H1 (cell line): ENCODE measurements at regions not wholly inside any gene's neighbourhood (a gene's known extent, or its start where the extent isn't known, plus 50 kb on each side); places are given as distances from the start of the nearest gene placed in this dataset.

Source experiments
- CTCF ChIA-PET: fragments of 300-600 bp; sonication (Branson Sonifier 250); formaldehyde crosslinking; loops from one replicate; lab custom pipeline; 2021; ENCODE audit not compliant: partially characterized antibody; lab: Charles Lee
- POLR2A ChIA-PET: fragments of 300-600 bp; sonication (Branson Sonifier 250); formaldehyde crosslinking; loops from one replicate; lab custom pipeline; 2021; ENCODE audit warnings: inconsistent platforms; ENCODE audit not compliant: partially characterized antibody; lab: Charles Lee
- DNase-seq, 2 experiments: peaks; one replicate each; pipeline versions ENCODE4 v3.0.0 to v3.0.0-alpha.2; 2010 to 2022; ENCODE audit warnings: low spot score in 2 of 2, low read depth in 1 of 2, mixed read lengths in 1 of 2
- FAIRE-seq: peaks from 2 replicates; lab custom pipeline; 2011; peaks lifted over from hg19 to GRCh38; lab: Jason Lieb, UNC
- H2AFZ ChIP-seq: 2 replicates; pipeline ENCODE4 v1.8.1; 2012; ENCODE audit warnings: low read length, inconsistent platforms
- H2AK5ac ChIP-seq: 2 replicates; pipeline ENCODE4 v1.6.1; 2013; ENCODE audit warnings: low read depth, low read length
- H2BK120ac ChIP-seq: replicated peaks from 2 replicates; pipeline ENCODE3; 2013; ENCODE audit warnings: low read depth, low read length, inconsistent platforms
- H2BK12ac ChIP-seq: 2 replicates; pipeline ENCODE4 v1.6.1; 2013; ENCODE audit warnings: low read depth, low read length
- H2BK15ac ChIP-seq: 2 replicates; pipeline ENCODE4 v1.6.1; 2013; ENCODE audit warnings: low read length
- H2BK20ac ChIP-seq: 2 replicates; pipeline ENCODE4 v1.6.1; 2013; ENCODE audit warnings: low read length
- H2BK5ac ChIP-seq: 2 replicates; pipeline ENCODE4 v1.6.1; 2013; ENCODE audit warnings: low read depth, low read length
- H3K14ac ChIP-seq: 2 replicates; pipeline ENCODE4 v1.6.1; 2013; ENCODE audit warnings: inconsistent platforms; ENCODE audit not compliant: insufficient read length
- H3K18ac ChIP-seq: 2 replicates; pipeline ENCODE4 v1.6.1; 2013; ENCODE audit warnings: low read length; ENCODE audit errors: extremely low read depth
- H3K23ac ChIP-seq: 2 replicates; pipeline ENCODE4 v1.6.1; 2013; ENCODE audit warnings: inconsistent platforms; ENCODE audit not compliant: insufficient read length
- H3K23me2 ChIP-seq: 2 replicates; pipeline ENCODE4 v1.6.1; 2013; ENCODE audit warnings: low read depth, low read length
- H3K27ac ChIP-seq: 2 replicates; pipeline ENCODE4 v1.6.1; 2011; ENCODE audit warnings: low read depth, low read length, inconsistent platforms
- H3K27me3 ChIP-seq, 4 experiments: replicated peaks in 1 of 4; 1 replicate in 1 of 4; 2 replicates in 3 of 4; pipeline versions ENCODE4 v1.6.1 to v1.8.1; 2011 to 2013; ENCODE audit warnings: low read length in 3 of 4, mild to moderate bottlenecking in 3 of 4, inconsistent platforms in 2 of 4, mixed read lengths in 2 of 4, moderate library complexity in 1 of 4; ENCODE audit not compliant: control insufficient read depth in 3 of 4, insufficient read depth in 3 of 4; ENCODE audit errors: extremely low read depth in 1 of 4
- H3K36me3 ChIP-seq, 4 experiments: 2 replicates each; pipeline versions ENCODE4 v1.6.1 to v1.8.1; 2011 to 2013; ENCODE audit warnings: mild to moderate bottlenecking in 4 of 4, low read length in 3 of 4, moderate library complexity in 2 of 4, control low read depth in 1 of 4, inconsistent platforms in 1 of 4; ENCODE audit not compliant: insufficient read depth in 4 of 4, control insufficient read depth in 2 of 4
- H3K4ac ChIP-seq: replicated peaks from 2 replicates; pipeline ENCODE3; 2013; ENCODE audit warnings: low read length, low read depth, mixed read lengths, inconsistent platforms; ENCODE audit not compliant: insufficient read length
- H3K4me1 ChIP-seq, 4 experiments: replicated peaks in 1 of 4; 1 replicate in 1 of 4; 2 replicates in 3 of 4; pipeline versions ENCODE4 v1.6.1 to v1.8.1; 2011 to 2013; ENCODE audit warnings: low read length in 3 of 4, inconsistent platforms in 2 of 4, mixed read lengths in 1 of 4; ENCODE audit not compliant: insufficient read depth in 4 of 4, control insufficient read depth in 3 of 4
- H3K4me2 ChIP-seq, 2 experiments: 2 replicates each; pipeline versions ENCODE4 v1.6.1 to v1.8.1; 2011 to 2013; ENCODE audit warnings: low read depth in 2 of 2, low read length in 2 of 2, control low read depth in 1 of 2, inconsistent platforms in 1 of 2, mild to moderate bottlenecking in 1 of 2; ENCODE audit not compliant: insufficient read depth in 1 of 2
- H3K4me3 ChIP-seq, 4 experiments: fragments of 200-600, 300-600 bp in 1 of 4; sonication (generic), shearing (Covaris generic), sonication (Bioruptor Twin) in 1 of 4; 2 replicates each; pipeline versions ENCODE4 v1.5.1 to v1.8.1; 2011 to 2016; ENCODE audit warnings: low read length in 4 of 4, low read depth in 3 of 4, control low read depth in 2 of 4, inconsistent platforms in 2 of 4, mild to moderate bottlenecking in 2 of 4, mixed read lengths in 1 of 4, moderate library complexity in 1 of 4; ENCODE audit not compliant: insufficient read depth in 2 of 4; ENCODE audit errors: extremely low read depth in 1 of 4
- H3K56ac ChIP-seq: replicated peaks from 2 replicates; pipeline ENCODE3; 2013; ENCODE audit warnings: low read depth, mild to moderate bottlenecking, mixed read lengths, low read length, inconsistent platforms; ENCODE audit not compliant: insufficient read length
- H3K79me1 ChIP-seq: 2 replicates; pipeline ENCODE4 v1.6.1; 2013; ENCODE audit warnings: low read depth, low read length, control low read depth
- H3K79me2 ChIP-seq, 2 experiments: 2 replicates each; pipeline versions ENCODE4 v1.6.1 to v1.8.1; 2012 to 2013; ENCODE audit warnings: low read length in 2 of 2, mild to moderate bottlenecking in 2 of 2, inconsistent platforms in 1 of 2; ENCODE audit not compliant: insufficient read depth in 2 of 2, control insufficient read depth in 1 of 2
- H3K9ac ChIP-seq, 4 experiments: replicated peaks in 1 of 4; 1 replicate in 1 of 4; 2 replicates in 3 of 4; pipeline versions ENCODE4 v1.6.1 to v1.8.1; 2011 to 2013; ENCODE audit warnings: low read depth in 3 of 4, low read length in 3 of 4, control low read depth in 2 of 4, mild to moderate bottlenecking in 2 of 4, moderate library complexity in 2 of 4, inconsistent platforms in 1 of 4; ENCODE audit errors: extremely low read depth in 1 of 4
- H3K9me3 ChIP-seq, 2 experiments: 2 replicates each; pipeline versions ENCODE4 v1.6.1 to v1.8.1; 2012 to 2013; ENCODE audit warnings: mild to moderate bottlenecking in 2 of 2, moderate library complexity in 2 of 2, control low read depth in 1 of 2, inconsistent platforms in 1 of 2, low read depth in 1 of 2, low read length in 1 of 2, mixed read lengths in 1 of 2; ENCODE audit not compliant: insufficient read depth in 2 of 2
- H4K20me1 ChIP-seq, 2 experiments: replicated peaks in 1 of 2; 2 replicates each; pipeline versions ENCODE3 to v1.8.1; 2011 to 2013; ENCODE audit warnings: inconsistent platforms in 2 of 2, low read length in 2 of 2, mild to moderate bottlenecking in 1 of 2; ENCODE audit not compliant: insufficient read depth in 2 of 2, control insufficient read depth in 1 of 2
- H4K5ac ChIP-seq: 2 replicates; pipeline ENCODE4 v1.6.1; 2013; ENCODE audit warnings: low read length, low read depth, mixed read lengths, inconsistent platforms; ENCODE audit not compliant: insufficient read length
- H4K8ac ChIP-seq: 2 replicates; pipeline ENCODE4 v1.8.0; 2013; ENCODE audit warnings: mild to moderate bottlenecking, moderate library complexity, low read length, inconsistent platforms; ENCODE audit not compliant: insufficient read depth; ENCODE audit errors: extremely low read depth
- H4K91ac ChIP-seq: replicated peaks from 2 replicates; pipeline ENCODE3; 2013; ENCODE audit warnings: low read length, mixed read lengths, inconsistent platforms; ENCODE audit not compliant: insufficient read length
- CBX8 ChIP-seq: fragments of 300-800, 300-1000 bp; sonication (generic); IDR thresholded peaks from 2 replicates; pipeline ENCODE4 v1.7.1; 2016; ENCODE audit warnings: low read depth, low read length, borderline replicate concordance
- CREB1 ChIP-seq: IDR thresholded peaks from 2 replicates; pipeline ENCODE4 v1.6.1; 2012; ENCODE audit warnings: inconsistent platforms
- CTCF ChIP-seq, 3 experiments: IDR thresholded peaks; 1 replicate in 2 of 3; 2 replicates in 1 of 3; pipeline versions ENCODE4 v1.5.1 to v1.6.1; 2011; ENCODE audit warnings: low read length in 3 of 3, mild to moderate bottlenecking in 3 of 3, inconsistent platforms in 2 of 3, low read depth in 1 of 3, moderate library complexity in 1 of 3; ENCODE audit not compliant: insufficient read depth in 1 of 3; ENCODE audit errors: control extremely low read depth in 1 of 3
- EGR1 ChIP-seq: IDR thresholded peaks from 2 replicates; pipeline ENCODE4 v1.6.1; 2011; ENCODE audit warnings: low read depth, low read length, borderline replicate concordance
- HDAC2 ChIP-seq, 2 experiments: fragments of 300-600 bp in 1 of 2; sonication (generic) in 1 of 2; IDR thresholded peaks; 2 replicates each; pipeline ENCODE4 v1.6.1; 2011 to 2012; ENCODE audit warnings: low read depth in 2 of 2, low read length in 2 of 2, mild to moderate bottlenecking in 2 of 2, moderate library complexity in 2 of 2, borderline replicate concordance in 1 of 2, inconsistent platforms in 1 of 2
- JUN ChIP-seq: IDR thresholded peaks from 2 replicates; pipeline ENCODE4 v1.6.1; 2011; ENCODE audit warnings: low read depth, mild to moderate bottlenecking, improper control_type of control experiment, low read length
- JUND ChIP-seq: IDR thresholded peaks from 2 replicates; pipeline ENCODE4 v1.6.1; 2011; ENCODE audit warnings: mild to moderate bottlenecking, improper control_type of control experiment, low read length
- PHF8 ChIP-seq: fragments of 200-600 bp; sonication (generic); conservative IDR thresholded peaks from 2 replicates; pipeline ENCODE4 v1.7.1; 2012; ENCODE audit warnings: low read depth, mild to moderate bottlenecking, inconsistent platforms, low read length, moderate library complexity
- RXRA ChIP-seq: IDR thresholded peaks from 2 replicates; pipeline ENCODE4 v1.6.1; 2011; ENCODE audit warnings: low read depth, mild to moderate bottlenecking, low read length, moderate library complexity; ENCODE audit not compliant: insufficient read depth
- SAP30 ChIP-seq: fragments of 300-600 bp; sonication (generic); IDR thresholded peaks from 2 replicates; pipeline ENCODE4 v1.7.1; 2012; ENCODE audit warnings: low read length, moderate library complexity, mild to moderate bottlenecking, inconsistent platforms; ENCODE audit not compliant: insufficient read depth, insufficient replicate concordance
- SIX5 ChIP-seq: IDR thresholded peaks from 2 replicates; pipeline ENCODE4 v1.6.1; 2011; ENCODE audit warnings: mild to moderate bottlenecking, low read depth, low read length
- YY1 ChIP-seq: IDR thresholded peaks from 2 replicates; pipeline ENCODE4 v1.6.1; 2011; ENCODE audit warnings: low read depth, mild to moderate bottlenecking, low read length
- WGBS, 2 experiments: shearing (Covaris generic) in 1 of 2; methylation state at CpG; one replicate each; pipeline versions ENCODE4 v1.1.6 to v1.1.7; 2013 to 2015; ENCODE audit warnings: low lambda C conversion rate in 2 of 2, mixed read lengths in 2 of 2, inconsistent platforms in 1 of 2, low coverage in 1 of 2, missing lambda C conversion rate in 1 of 2; ENCODE audit not compliant: insufficient replicate concordance in 2 of 2, insufficient coverage in 1 of 2, insufficient read length in 1 of 2; ENCODE audit errors: extremely low coverage in 1 of 2, missing lambda C conversion rate in 1 of 2; 5-methylcytosine and 5-hydroxymethylcytosine counted together

- TF ChIP-seq PHF8 (no peak), CBX8 (no peak), EGR1 (no peak), JUND (no peak), YY1 (no peak), CREB1 (no peak), SAP30 (no peak), HDAC2 (IDR thresholded peaks at IDR 0.05; ENCODE audit: borderline replicate concordance in 1 of 2, low read depth in 2 of 2, low read length in 2 of 2) (no peak), JUN (no peak), RXRA (no peak), CTCF (IDR thresholded peaks at IDR 0.05; ENCODE audit: control extremely low read depth in 1 of 3, insufficient read depth in 1 of 3, low read depth in 1 of 3, low read length in 3 of 3) (no peak), SIX5 (no peak)
- Histone ChIP-seq H3K27me3 (no peaks in the 10 kb centered on the region), H3K56ac (no peak overlapping the region), H3K27ac (no peak overlapping the region), H3K18ac (no peak overlapping the region), H3K9ac (no peak overlapping the region), H3K14ac (no peak overlapping the region), H2BK15ac (no peak overlapping the region), H2BK120ac (no peak overlapping the region), H3K4me2 (no peak overlapping the region), H4K8ac (no peak overlapping the region), H2BK12ac (no peak overlapping the region), H2AK5ac (no peak overlapping the region), H2BK20ac (no peak overlapping the region), H4K5ac (no peak overlapping the region), H4K20me1 (no peaks in the 10 kb centered on the region), H3K4me3 (no peak overlapping the region), H2AFZ (no peak overlapping the region), H3K79me1 (no peaks in the 10 kb centered on the region), H3K79me2 (no peaks in the 10 kb centered on the region), H3K4ac (no peak overlapping the region), H4K91ac (no peak overlapping the region), H2BK5ac (no peak overlapping the region), H3K4me1 (peaks cover 0 to 2% (median 0%) of the 10 kb centered on the region in 4 experiments; a peak in 1 of 7 replicates), H3K23ac (no peak overlapping the region), H3K9me3 (peaks cover 4 to 7% of the 10 kb centered on the region in 2 experiments; a peak in 3 of 4 replicates), H3K36me3 (no peaks in the 10 kb centered on the region), H3K23me2 (no peaks in the 10 kb centered on the region; the same call in 1 of the 2 replicates)
- WGBS, 2 experiments = 89% methylated on average over 2 of the region's 2 CpGs; no CpG with 5 or more reads in 1 of the 2 experiments
- ChIA-PET CTCF (interaction anchor here (1.3 to 1.4 kb wide), 2 partner anchors 11 to 224 kb away, joined by 4 to 7 read pairs; no protein-coding TSS in a partner anchor), POLR2A (no interaction called here)
- no peak for FAIRE-seq
- no peak for DNase-seq
These were observed 207.8 kb downstream of the TPBG start for GRCh38 chr6:82571455-82571854.
